ENCODE measurements at regions not wholly inside any gene's neighbourhood (a gene's known extent, or its start where the extent isn't known, plus 50 kb on each side); places are given as distances from the start of the nearest gene placed in this dataset.

- Histone ChIP-seq H3K4me3 (replicated peaks in 1 of 3; ENCODE audit: low read depth in 2 of 3, low read length in 3 of 3) (no peak overlapping the region), H3K4me2 (replicated peaks; ENCODE audit: extremely low read depth, low read length, poor library complexity, severe bottlenecking) (no peak overlapping the region), H3K36me3 (replicated peaks in 1 of 2; ENCODE audit: control insufficient read depth in 1 of 2, insufficient read depth in 2 of 2, low read length in 2 of 2) (no peaks in the 10 kb centered on the region), H3K4me1 (ENCODE audit: control insufficient read depth in 1 of 2, insufficient read depth in 2 of 2, low read length in 2 of 2) (no peaks in the 10 kb centered on the region), H3K79me2 (ENCODE audit: insufficient read depth, low read length) (no peaks in the 10 kb centered on the region), H3K9ac (ENCODE audit: insufficient read depth, low read length, poor library complexity, severe bottlenecking) (no peak overlapping the region), H3K27ac (ENCODE audit: low read depth in 1 of 2, low read length in 2 of 2) (no peak overlapping the region), H2AFZ (ENCODE audit: insufficient read depth, low read depth, low read length, poor library complexity, severe bottlenecking) (no peak overlapping the region), H4K20me1 (ENCODE audit: insufficient read depth, low read length) (no peaks in the 10 kb centered on the region), H3K27me3 (ENCODE audit: control insufficient read depth in 2 of 2, insufficient read depth in 2 of 2, low read length in 2 of 2) (no peaks in the 10 kb centered on the region), H3K9me3 (replicated peaks in 1 of 2; ENCODE audit: control insufficient read depth in 1 of 2, insufficient read depth in 1 of 2, low read length in 2 of 2) (no peaks in the 10 kb centered on the region)
- H3K27me3 Mint-ChIP-seq (ENCODE audit: low read depth in 3 of 3), result peaks cover 0 to 1% (median 0%) of the 10 kb centered on the region in 3 donors
- no CpG with 5 or more reads among the region's 4 CpGs for WGBS (ENCODE audit: insufficient coverage)
- H3K9me3 Mint-ChIP-seq, result peaks cover 0 to 5% (median 0%) of the 10 kb centered on the region in 7 donors
- no peak for TF ChIP-seq CTCF (IDR thresholded peaks at IDR 0.05)
- no peak overlapping the region for H3K27ac Mint-ChIP-seq
- DNase-seq, result no peak
- intact Hi-C loops (cut with micrococcal nuclease), result no loop called here
- no peak overlapping the region for H3K4me3 Mint-ChIP-seq
- H3K4me1 Mint-ChIP-seq, result no peaks in the 10 kb centered on the region
- no peaks in the 10 kb centered on the region for H3K36me3 Mint-ChIP-seq
Measured at GRCh38 chr14:29493849-29494248, 433.8 kb downstream of the PRKD1 start.

- no peaks in the 10 kb centered on the region for H3K36me3 ChIP-seq (replicated peaks in 1 of 2; ENCODE audit: control insufficient read depth in 1 of 2, insufficient read depth in 2 of 2, low read length in 2 of 2)
- DNase-seq, result no peak
- no peaks in the 10 kb centered on the region for H3K27me3 ChIP-seq (ENCODE audit: control insufficient read depth in 2 of 2, insufficient read depth in 2 of 2, low read length in 2 of 2)
- Mint-ChIP-seq H3K27me3 (ENCODE audit: low read depth in 3 of 3) (peaks cover 0 to 1% (median 0%) of the 10 kb centered on the region in 3 donors), H3K4me1 (no peaks in the 10 kb centered on the region), H3K4me3 (no peak overlapping the region), H3K27ac (no peak overlapping the region), H3K36me3 (no peaks in the 10 kb centered on the region), H3K9me3 (peaks cover 0 to 5% (median 0%) of the 10 kb centered on the region in 7 donors)
- intact Hi-C loops (cut with micrococcal nuclease), result no loop called here
- H3K4me2 ChIP-seq (replicated peaks; ENCODE audit: extremely low read depth, low read length, poor library complexity, severe bottlenecking), result no peak overlapping the region
- no peaks in the 10 kb centered on the region for H4K20me1 ChIP-seq (ENCODE audit: insufficient read depth, low read length)
- H3K9me3 ChIP-seq (replicated peaks in 1 of 2; ENCODE audit: control insufficient read depth in 1 of 2, insufficient read depth in 1 of 2, low read length in 2 of 2), result no peaks in the 10 kb centered on the region
- no peaks in the 10 kb centered on the region for H3K4me1 ChIP-seq (ENCODE audit: control insufficient read depth in 1 of 2, insufficient read depth in 2 of 2, low read length in 2 of 2)
- H2AFZ ChIP-seq (ENCODE audit: insufficient read depth, low read depth, low read length, poor library complexity, severe bottlenecking), result no peak overlapping the region
- no CpG with 5 or more reads among the region's 1 CpG for WGBS (ENCODE audit: insufficient coverage)
- no peak overlapping the region for H3K27ac ChIP-seq (ENCODE audit: low read depth in 1 of 2, low read length in 2 of 2)
- no peaks in the 10 kb centered on the region for H3K79me2 ChIP-seq (ENCODE audit: insufficient read depth, low read length)
- H3K9ac ChIP-seq (ENCODE audit: insufficient read depth, low read length, poor library complexity, severe bottlenecking), result no peak overlapping the region
- no peak for TF ChIP-seq CTCF (IDR thresholded peaks at IDR 0.05)
- H3K4me3 ChIP-seq (replicated peaks in 1 of 3; ENCODE audit: low read depth in 2 of 3, low read length in 3 of 3), result no peak overlapping the region
Measured at GRCh38 chr14:29494312-29494711, 433.3 kb downstream of the PRKD1 start.
